Endothelial cell of umbilical vein (primary cell): ENCODE measurements at regions not wholly inside any gene's neighbourhood (a gene's known extent, or its start where the extent isn't known, plus 50 kb on each side); places are given as distances from the start of the nearest gene placed in this dataset.

Source experiments
- BruUV-seq: library from RNA; stranded (reverse); fragments of 400-500 nt; replicated peaks from 2 replicates; lab custom pipeline; 2021; lab: Mats Ljungman, UMichigan
- CTCF ChIA-PET: fragments of 300-600, 350-600 bp; sonication (Branson Sonifier 250); formaldehyde crosslinking; loops from one replicate; lab custom pipeline; 2021; ENCODE audit warnings: antibody characterized with exemption, inconsistent platforms; lab: Charles Lee
- POLR2A ChIA-PET: fragments of 300-600, 350-600 bp; sonication (Branson Sonifier 250); formaldehyde crosslinking; loops from one replicate; lab custom pipeline; 2021; ENCODE audit warnings: antibody characterized with exemption, inconsistent platforms; lab: Charles Lee
- DNase-seq: peaks from one replicate; pipeline ENCODE4 v3.0.0-alpha.2; 2011; ENCODE audit warnings: low read depth, low spot score
- FAIRE-seq: peaks from 2 replicates; lab custom pipeline; 2011; peaks lifted over from hg19 to GRCh38; lab: Jason Lieb, UNC
- H2AFZ ChIP-seq: 2 replicates; pipeline ENCODE4 v1.6.0; 2012; ENCODE audit warnings: low read depth, low read length, control low read depth, inconsistent platforms
- H3K27ac ChIP-seq: 2 replicates; pipeline ENCODE4 v1.5.1; 2011; ENCODE audit warnings: low read depth, mild to moderate bottlenecking, control low read depth, low read length, moderate library complexity; ENCODE audit not compliant: insufficient read depth
- H3K27me3 ChIP-seq, 2 experiments: 2 replicates each; pipeline versions ENCODE4 v1.6.0 to v1.6.1; 2011; ENCODE audit warnings: low read length in 2 of 2, mixed read lengths in 1 of 2; ENCODE audit not compliant: control insufficient read depth in 2 of 2, insufficient read depth in 2 of 2
- H3K36me3 ChIP-seq, 2 experiments: 2 replicates in 1 of 2; 3 replicates in 1 of 2; pipeline ENCODE4 v1.5.1; 2011; ENCODE audit warnings: low read length in 2 of 2, mild to moderate bottlenecking in 1 of 2, moderate library complexity in 1 of 2; ENCODE audit not compliant: control insufficient read depth in 2 of 2, insufficient read depth in 2 of 2; ENCODE audit errors: extremely low read depth in 1 of 2
- H3K4me1 ChIP-seq: 3 replicates; pipeline ENCODE4 v1.5.1; 2011; ENCODE audit warnings: mild to moderate bottlenecking, low read length; ENCODE audit not compliant: control insufficient read depth, insufficient read depth; ENCODE audit errors: extremely low read depth
- H3K4me2 ChIP-seq: 2 replicates; pipeline ENCODE4 v1.6.1; 2011; ENCODE audit warnings: low read length, control low read depth, mixed read lengths; ENCODE audit not compliant: insufficient read depth
- H3K4me3 ChIP-seq, 3 experiments: fragments of 200-600 bp in 1 of 3; sonication (generic), shearing (Covaris generic) in 1 of 3; replicated peaks in 1 of 3; 2 replicates each; pipeline ENCODE4 v1.5.1; 2011 to 2016; ENCODE audit warnings: control low read depth in 3 of 3, low read length in 3 of 3, mild to moderate bottlenecking in 2 of 3, inconsistent platforms in 1 of 3, low read depth in 1 of 3, moderate library complexity in 1 of 3; ENCODE audit not compliant: insufficient read depth in 1 of 3
- H3K79me2 ChIP-seq: 2 replicates; pipeline ENCODE4 v1.6.0; 2012; ENCODE audit warnings: low read length, inconsistent platforms; ENCODE audit not compliant: control insufficient read depth, insufficient read depth
- H3K9ac ChIP-seq: replicated peaks from 2 replicates; pipeline ENCODE3; 2011; ENCODE audit warnings: low read length, control low read depth; ENCODE audit not compliant: insufficient read depth; ENCODE audit errors: extremely low read depth
- H3K9me1 ChIP-seq: replicated peaks from 3 replicates; pipeline ENCODE4 v1.6.0; 2011; ENCODE audit warnings: mild to moderate bottlenecking, low read length; ENCODE audit not compliant: control insufficient read depth, insufficient read depth; ENCODE audit errors: extremely low read depth
- H3K9me3 ChIP-seq: replicated peaks from 2 replicates; pipeline ENCODE4 v1.5.1; 2012; ENCODE audit warnings: low read length, inconsistent platforms; ENCODE audit not compliant: control insufficient read depth, insufficient read depth
- H4K20me1 ChIP-seq: replicated peaks from 2 replicates; pipeline ENCODE3; 2011; ENCODE audit warnings: mild to moderate bottlenecking, low read length; ENCODE audit not compliant: control insufficient read depth, insufficient read depth; ENCODE audit errors: extremely low read depth
- CTCF ChIP-seq, 2 donors: IDR thresholded peaks; 1 replicate in 1 of 2; 2 replicates in 1 of 2; pipeline ENCODE4 v1.5.1; 2011; ENCODE audit warnings: low read length in 2 of 2, mild to moderate bottlenecking in 2 of 2, moderate library complexity in 2 of 2, control low read depth in 1 of 2, inconsistent platforms in 1 of 2, low read depth in 1 of 2; ENCODE audit not compliant: insufficient read depth in 1 of 2; ENCODE audit errors: extremely low read depth in 1 of 2
- EZH2 ChIP-seq: IDR thresholded peaks from 2 replicates; pipeline ENCODE4 v1.6.1; 2012; ENCODE audit warnings: borderline replicate concordance, low read depth, mild to moderate bottlenecking, moderate library complexity, low read length, inconsistent platforms; ENCODE audit not compliant: severe bottlenecking
- FOS ChIP-seq: IDR thresholded peaks from 2 replicates; pipeline ENCODE4 v1.6.1; 2011; ENCODE audit warnings: mild to moderate bottlenecking, low read length, moderate library complexity, borderline replicate concordance; ENCODE audit not compliant: insufficient read depth
- GATA2 ChIP-seq: IDR thresholded peaks from 2 replicates; pipeline ENCODE4 v1.7.0; 2011; ENCODE audit warnings: low read depth, mild to moderate bottlenecking, moderate library complexity, mixed read lengths, low read length; ENCODE audit not compliant: insufficient read length, insufficient read depth
- JUN ChIP-seq: IDR thresholded peaks from 2 replicates; pipeline ENCODE4 v1.6.1; 2011; ENCODE audit warnings: borderline replicate concordance, low read depth; ENCODE audit not compliant: insufficient read length, insufficient read depth
- MAX ChIP-seq: IDR thresholded peaks from 2 replicates; pipeline ENCODE4 v1.6.1; 2011; ENCODE audit not compliant: insufficient read depth, insufficient read length
- MYC ChIP-seq: IDR thresholded peaks from one replicate; pipeline ENCODE4 v1.6.1; 2011; ENCODE audit warnings: mild to moderate bottlenecking, low read depth, low read length
- POLR2A ChIP-seq: IDR thresholded peaks from 2 replicates; pipeline ENCODE4 v1.6.1; 2012; ENCODE audit warnings: low read depth, mild to moderate bottlenecking, control low read depth, low read length
- POLR2AphosphoS5 ChIP-seq: IDR thresholded peaks from 2 replicates; pipeline ENCODE4 v1.6.1; 2012; ENCODE audit warnings: low read depth, mild to moderate bottlenecking, control low read depth, low read length, moderate library complexity; ENCODE audit not compliant: insufficient read depth
- dilution Hi-C: fragments of 300-500 bp; cut with MboI; formaldehyde crosslinking; loops from one replicate; pipeline ENCODE4 v1.15.0; 2019; ENCODE audit warnings: low sequenced_read_pairs; ENCODE audit not compliant: extremely low pct_ligation_motif_present
- intact Hi-C: fragments of 100-400 bp; cut with micrococcal nuclease; formaldehyde crosslinking; loops from one replicate; pipeline ENCODE4 v1.10.0; 2022

DNA sequence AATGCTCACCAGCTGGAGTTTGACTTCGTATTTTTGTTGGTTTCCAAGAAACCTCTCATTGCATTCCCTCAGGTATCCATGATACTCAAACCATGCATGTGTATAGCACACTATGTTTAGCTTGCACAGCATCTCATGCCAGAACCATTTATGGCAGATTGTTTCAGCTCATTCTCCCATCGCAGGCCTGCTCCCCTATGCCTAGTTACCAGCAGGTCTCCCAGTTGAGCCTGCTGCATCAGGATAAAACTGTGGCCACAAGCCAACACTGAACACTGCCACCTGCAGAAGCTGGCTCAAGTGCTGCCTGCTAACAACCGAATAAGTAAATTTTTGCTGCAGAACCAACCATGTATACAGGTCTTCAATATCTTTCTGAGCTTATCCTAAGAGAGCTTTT is 804.5 kb downstream of the NLGN4Y start:
- Histone ChIP-seq H3K27me3 (no peaks in the 10 kb centered on the region), H3K27ac (no peak overlapping the region), H2AFZ (no peak overlapping the region), H3K4me1 (no peaks in the 10 kb centered on the region), H3K9me3 (no peaks in the 10 kb centered on the region), H3K9ac (no peak overlapping the region), H3K79me2 (no peaks in the 10 kb centered on the region), H3K9me1 (no peaks in the 10 kb centered on the region), H3K4me2 (no peak overlapping the region), H4K20me1 (no peaks in the 10 kb centered on the region), H3K4me3 (no peak overlapping the region), H3K36me3 (no peaks in the 10 kb centered on the region)
- TF ChIP-seq POLR2A (no peak), MAX (no peak), EZH2 (no peak), FOS (no peak), GATA2 (no peak), MYC (no peak), POLR2AphosphoS5 (no peak), JUN (no peak), CTCF (IDR thresholded peaks at IDR 0.05; ENCODE audit: extremely low read depth in 1 of 2, insufficient read depth in 1 of 2, low read depth in 1 of 2, low read length in 2 of 2) (no peak)
- ChIA-PET POLR2A (no interaction called here), CTCF (no interaction called here)
- dilution Hi-C loops: no loop called here
- intact Hi-C loops: no loop called here
- FAIRE-seq (no peak), DNase-seq (no peak)
- BruUV-seq: no TSS peak
